Fibroblast of skin of right quadriceps (primary cell): ENCODE measurements at regions not wholly inside any gene's neighbourhood (a gene's known extent, or its start where the extent isn't known, plus 50 kb on each side); places are given as distances from the start of the nearest gene placed in this dataset.
A peak's percentile ranks its signal among the peaks of the same experiment; 100 is the strongest.
"Not testable (repeated sequence)": the region's sequence is repeated elsewhere in the genome, so short reads cannot be mapped to it uniquely, and the experiment has no call there.

ENCODE experiments used
- DNase-seq: peaks from one replicate; pipeline ENCODE4 v3.0.0-alpha.2; 2013

GRCh38 chr9:36521148-36521547 lies 51.5 kb upstream of the MELK start:
- DNase-seq = no peak

DNA sequence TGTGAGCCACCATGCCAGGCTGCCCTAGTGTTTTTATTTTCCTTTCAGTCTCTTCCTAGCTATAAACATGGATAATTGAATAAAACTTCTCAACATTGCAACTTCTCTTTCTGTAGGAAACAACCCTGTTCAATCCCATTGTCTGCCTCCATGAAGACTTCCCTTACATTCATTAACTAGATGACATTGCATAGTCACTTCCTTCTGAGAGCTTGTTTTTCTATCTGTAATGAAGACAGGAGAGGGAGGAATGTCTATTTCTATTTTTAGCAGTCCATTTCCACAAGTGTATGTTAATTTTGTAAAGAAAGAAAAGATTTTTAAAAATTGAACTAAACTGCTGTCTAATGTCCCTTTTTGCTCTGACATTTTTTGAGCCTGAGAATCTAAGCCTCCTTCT lies 55.6 kb upstream of the MELK start:
- DNase-seq = no peak

GRCh38 chr9:36504156-36504555 lies 68.5 kb upstream of the MELK start:
- no peak for DNase-seq

GRCh38 chr9:36503172-36504088 lies 69.3 kb upstream of the MELK start:
- DNase-seq = no peak

DNA sequence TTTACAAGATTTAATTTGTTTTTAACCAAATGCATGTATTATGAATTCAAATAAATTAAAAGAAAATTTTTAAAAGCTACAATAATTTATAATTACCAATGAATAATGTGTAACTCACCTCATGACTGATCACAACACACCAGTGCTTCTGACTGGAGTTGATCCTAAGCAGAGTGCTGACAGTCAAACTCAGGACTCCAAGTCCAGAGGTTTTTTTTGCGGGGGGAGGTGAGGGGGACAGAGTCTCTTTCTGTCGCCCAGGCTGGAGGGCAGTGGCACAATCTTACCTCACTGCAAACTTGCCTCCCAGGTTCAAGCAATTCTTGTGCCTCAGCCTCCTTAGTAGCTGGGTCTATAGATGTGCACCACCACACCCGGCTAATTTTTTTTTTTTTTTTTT lies 71.0 kb upstream of the MELK start:
- no peak for DNase-seq

DNA sequence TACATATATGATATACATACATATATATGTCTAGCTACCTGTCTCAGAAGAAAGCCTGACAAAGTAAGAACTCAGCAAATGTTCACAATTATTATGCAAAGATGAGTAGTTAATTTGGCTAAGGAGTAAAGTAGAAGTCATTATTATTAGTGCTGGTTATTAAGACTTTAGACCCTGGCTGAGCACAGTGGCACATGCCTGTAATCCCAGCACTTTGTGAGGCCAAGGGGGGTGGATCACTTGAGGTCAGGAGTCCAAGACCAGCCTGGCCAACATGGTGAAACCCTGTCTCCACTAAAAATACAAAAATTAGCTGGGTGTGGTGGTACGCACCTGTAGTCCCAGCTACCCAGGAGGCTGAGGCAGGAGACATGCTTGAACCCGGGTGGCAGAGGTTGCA lies 71.8 kb upstream of the MELK start:
- not testable (repeated sequence) for DNase-seq

- DNase-seq = no peak
Measured at GRCh38 chr9:36499174-36499890, 73.4 kb upstream of the MELK start.

GRCh38 chr9:36493564-36493963 lies 79.1 kb upstream of the MELK start:
- DNase-seq = not testable (repeated sequence)

DNA sequence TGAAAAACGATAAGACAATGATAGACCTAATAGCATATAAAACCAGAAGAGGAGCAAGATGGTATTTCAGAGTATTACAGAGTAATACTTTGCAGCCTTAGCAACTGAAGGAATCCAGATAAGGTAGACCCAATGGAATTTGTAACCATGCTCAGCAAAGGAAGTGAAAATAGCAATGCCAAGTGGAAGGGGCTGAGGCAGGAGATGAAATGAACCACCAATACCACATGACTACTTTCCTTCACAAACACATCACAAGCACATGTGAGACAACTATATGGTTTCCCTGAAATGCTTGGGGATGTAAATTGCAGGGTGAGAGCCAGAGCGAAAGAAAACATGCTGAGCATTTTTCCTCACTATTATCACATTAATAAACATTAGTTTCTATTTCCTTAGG lies 79.8 kb upstream of the MELK start:
- DNase-seq = no peak

- DNase-seq = no peak
Measured at GRCh38 chr9:36489453-36489852, 83.2 kb upstream of the MELK start.

DNA sequence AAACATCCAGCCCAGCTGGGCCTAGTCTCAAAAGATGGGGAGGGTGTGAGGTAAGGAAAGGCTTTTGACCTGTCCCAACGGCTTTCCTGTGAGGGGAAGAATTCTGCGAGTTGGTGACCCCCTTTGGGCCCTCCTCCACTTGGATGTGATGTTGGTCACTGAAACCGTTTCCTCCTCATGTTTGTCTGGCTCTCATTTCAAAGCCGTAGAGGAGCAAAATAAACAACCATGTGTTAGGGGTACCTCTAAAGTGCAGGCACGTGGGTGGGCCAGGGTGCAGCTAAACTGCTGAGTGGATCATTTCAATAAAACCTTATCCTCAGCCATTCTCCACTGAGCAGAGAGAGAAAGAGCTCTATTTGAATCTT lies 84.3 kb upstream of the MELK start:
- no peak for DNase-seq

DNA sequence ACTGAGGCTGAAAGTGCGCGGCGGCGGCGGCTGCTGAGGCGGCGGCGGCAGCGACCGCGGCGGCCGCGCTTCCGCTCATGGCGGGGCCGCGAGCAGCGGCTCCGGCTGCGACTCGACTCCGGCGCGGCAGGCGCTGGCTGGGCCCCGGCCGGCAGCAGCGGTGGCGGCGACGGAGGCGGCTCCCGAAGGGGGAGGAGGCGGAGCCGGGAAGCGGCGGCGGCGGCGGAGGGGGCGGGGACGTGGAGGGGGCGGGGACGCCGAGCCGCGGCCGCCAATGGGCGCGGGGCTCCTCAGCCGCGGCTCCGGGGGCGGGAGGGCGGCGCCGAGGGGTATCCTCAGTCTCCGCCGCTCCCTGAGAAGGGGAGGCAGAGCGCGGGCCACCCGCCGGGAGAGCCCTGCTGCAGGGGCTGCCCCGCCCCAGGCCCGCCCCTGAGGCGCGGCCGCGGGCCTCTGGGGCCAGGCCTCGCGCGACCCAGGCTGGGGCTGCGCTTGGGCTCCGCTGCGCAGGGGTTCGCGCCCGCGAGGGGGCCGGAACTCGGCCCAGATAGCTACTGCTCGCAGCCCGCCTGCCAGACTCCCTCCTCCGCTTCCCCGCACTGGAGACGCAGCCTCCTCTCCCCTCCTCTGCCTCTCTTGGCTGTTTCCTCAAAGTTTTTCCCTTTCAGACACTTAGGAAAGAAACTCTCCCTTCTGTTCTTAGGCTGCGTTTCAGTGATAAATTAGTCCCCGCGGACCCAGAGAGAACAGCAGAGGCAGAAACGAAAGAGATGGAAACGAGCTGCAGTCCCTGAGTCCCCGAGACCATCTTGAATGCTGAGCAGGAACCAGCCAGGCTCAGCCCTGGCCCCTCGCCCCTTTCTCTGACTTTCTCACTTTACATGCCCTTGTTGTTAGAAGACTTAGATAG lies 85.0 kb upstream of the MELK start:
- DNase-seq = peak; percentile 96

DNA sequence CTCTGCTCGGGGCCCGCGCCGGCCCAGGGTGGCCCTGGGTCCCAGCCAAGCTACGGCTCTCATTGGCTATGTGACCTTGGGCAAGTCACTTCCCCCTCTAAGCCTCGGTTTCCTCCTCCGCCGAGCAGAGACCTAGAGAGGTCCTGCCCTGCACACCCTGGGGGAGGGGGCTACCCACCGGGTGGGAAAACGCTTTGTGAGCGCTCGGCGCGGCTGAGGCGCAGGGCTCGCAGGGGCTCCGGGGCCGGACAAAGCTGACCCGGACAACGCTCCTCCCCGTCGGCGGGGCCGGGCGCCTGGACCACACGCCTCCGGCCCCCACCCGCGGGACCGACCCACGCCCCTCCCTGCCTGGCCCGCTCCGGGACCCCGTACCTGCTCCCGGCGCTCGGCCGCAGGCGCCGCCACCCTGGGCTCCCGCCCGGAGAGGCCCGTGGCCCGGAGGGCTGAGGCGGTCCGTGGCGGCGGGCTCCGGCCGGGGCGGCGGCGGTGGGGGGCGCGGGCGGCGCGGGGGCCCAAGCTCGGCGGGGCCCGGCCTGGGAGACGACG lies 85.7 kb upstream of the MELK start:
- DNase-seq = no peak

- DNase-seq = no peak
Measured at GRCh38 chr9:36486329-36486932, 86.3 kb upstream of the MELK start.

DNA sequence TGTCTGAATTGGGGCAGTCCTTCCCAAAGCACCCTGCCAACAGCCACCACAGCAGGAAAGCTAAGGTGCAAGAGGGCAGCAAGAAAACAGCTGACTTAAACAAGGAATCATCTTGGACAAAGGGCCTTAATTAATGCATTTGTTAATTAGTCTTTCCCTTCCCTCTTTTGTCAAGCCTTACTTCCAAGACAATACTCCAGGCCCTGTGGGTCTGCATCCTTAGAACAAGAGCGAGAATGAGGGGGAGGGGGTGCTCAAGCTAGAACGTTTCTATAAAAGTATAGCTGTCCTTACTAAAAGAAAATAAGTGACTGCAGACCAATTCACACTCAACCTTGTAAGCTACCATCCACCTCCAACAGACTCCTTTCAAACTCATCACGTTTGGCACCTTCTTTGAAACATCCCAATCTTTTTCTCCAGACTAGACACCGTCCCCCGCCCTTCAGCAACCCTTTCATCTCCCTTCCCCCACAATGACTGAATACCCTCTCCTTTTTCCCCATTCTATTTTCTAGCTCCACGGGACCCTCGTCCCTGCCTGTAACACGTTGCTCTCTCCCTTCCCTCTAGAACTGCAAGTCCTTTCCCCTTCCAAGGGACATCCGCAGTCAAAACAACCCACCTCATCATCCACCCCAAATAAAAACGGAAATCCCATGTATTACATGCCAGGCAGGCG lies 85.7 kb upstream of the RNF38 start:
- DNase-seq = no peak

DNA sequence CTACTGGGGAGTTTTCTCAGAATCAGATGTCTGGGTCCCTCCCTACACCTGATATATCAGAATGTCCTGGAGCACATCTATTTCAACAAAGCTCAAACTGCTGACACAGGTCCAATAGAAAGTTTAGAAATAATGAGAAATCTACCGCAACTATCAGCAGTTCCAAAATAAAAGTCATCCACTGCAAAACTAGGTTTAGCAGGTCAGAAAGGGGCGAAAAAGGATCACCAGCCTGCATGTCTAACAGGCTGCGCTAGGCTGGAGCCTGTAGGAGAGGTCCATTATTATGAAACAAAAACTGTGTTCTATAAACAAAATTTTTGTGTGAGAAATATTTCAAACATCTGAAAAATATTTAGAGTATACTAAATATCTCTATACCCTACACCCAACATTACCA lies 84.1 kb upstream of the RNF38 start:
- no peak for DNase-seq

- DNase-seq = no peak
Measured at GRCh38 chr9:36479101-36479500, 79.0 kb upstream of the RNF38 start.

GRCh38 chr9:36471359-36471758 lies 71.3 kb upstream of the RNF38 start:
- DNase-seq = no peak

DNA sequence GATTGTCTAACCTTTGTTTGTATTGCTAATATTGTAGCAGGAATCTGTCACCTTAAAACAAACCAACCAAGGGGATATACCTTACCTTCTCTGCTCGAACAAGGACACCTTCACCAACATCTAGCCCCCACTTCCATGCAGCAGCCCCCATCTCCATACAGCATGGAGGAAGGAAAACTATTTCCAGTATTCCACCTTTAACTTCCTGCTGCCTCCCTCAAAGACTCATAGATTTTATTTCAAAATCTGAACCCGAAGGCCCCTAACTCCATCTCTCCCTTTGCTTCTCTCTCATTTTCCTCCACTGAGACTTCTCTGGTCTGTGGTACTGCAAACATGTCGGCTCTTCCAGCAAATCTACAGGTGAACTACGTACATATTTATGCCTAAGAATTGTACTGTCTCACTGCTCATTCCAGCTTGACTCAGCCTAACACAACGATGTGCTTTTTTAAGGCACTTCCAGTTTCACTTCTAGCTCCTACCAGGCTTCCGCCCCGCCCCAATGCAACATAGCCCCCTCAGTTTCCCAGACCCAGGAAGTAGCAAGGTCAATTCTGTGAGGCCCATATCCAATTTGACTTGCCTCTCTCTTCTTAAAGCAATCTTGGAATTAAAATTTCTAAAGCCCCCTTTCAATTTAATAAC lies 70.7 kb upstream of the RNF38 start:
- DNase-seq = peak; percentile 19

DNA sequence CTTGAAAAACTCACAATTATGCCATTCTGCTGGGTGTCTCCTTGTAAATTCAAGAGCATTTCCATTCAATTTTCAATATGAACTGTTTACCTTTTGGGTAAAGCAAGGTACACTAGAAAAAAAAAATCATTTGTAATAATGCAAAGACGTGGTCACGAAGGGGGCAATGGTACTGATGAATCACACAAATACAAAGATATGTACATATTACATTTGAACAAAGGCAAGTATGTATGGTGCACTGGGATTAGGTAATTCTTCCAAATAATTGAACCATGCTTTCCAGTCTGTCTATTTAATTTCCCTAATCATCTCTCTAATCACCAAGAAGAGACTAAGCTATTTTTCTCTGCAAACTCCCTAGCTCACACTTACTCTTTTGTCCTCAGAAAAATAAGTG lies 63.4 kb upstream of the RNF38 start:
- no peak for DNase-seq

DNA sequence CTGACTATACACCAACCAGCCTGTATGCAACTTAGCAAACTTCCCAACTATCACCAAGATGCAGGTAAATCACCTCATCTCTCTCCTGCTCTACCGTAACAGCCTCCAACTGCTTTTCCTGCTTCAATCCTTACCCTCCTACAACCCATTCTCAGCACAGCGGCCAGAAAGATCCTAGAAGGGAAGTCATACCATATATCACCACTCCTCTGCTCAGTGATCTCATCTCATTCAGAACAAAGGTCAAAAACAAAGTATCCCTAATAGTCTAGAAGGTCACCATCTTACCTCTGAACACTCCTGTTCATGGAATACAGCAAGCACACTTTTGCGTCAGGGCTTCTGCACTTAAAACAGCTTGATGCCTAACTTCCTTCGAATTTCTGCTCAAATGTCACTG lies 62.2 kb upstream of the RNF38 start:
- DNase-seq = no peak
